GM20000 (cell line): ENCODE measurements at regions not wholly inside any gene's neighbourhood (a gene's known extent, or its start where the extent isn't known, plus 50 kb on each side); places are given as distances from the start of the nearest gene placed in this dataset.
A peak's percentile ranks its signal among the peaks of the same experiment; 100 is the strongest.
"Not testable (repeated sequence)": the region's sequence is repeated elsewhere in the genome, so short reads cannot be mapped to it uniquely, and the experiment has no call there.

Source experiments
- DNase-seq: peaks from one replicate; pipeline ENCODE4 v3.0.0; 2012; ENCODE audit warnings: low spot score
- TF ChIP-seq, protein P1 (sequence below): IDR thresholded peaks from 2 replicates; pipeline ENCODE4 v1.5.1; 2012; ENCODE audit warnings: mild to moderate bottlenecking, control low read depth; ENCODE audit errors: extremely low read depth, missing control alignments

DNA sequence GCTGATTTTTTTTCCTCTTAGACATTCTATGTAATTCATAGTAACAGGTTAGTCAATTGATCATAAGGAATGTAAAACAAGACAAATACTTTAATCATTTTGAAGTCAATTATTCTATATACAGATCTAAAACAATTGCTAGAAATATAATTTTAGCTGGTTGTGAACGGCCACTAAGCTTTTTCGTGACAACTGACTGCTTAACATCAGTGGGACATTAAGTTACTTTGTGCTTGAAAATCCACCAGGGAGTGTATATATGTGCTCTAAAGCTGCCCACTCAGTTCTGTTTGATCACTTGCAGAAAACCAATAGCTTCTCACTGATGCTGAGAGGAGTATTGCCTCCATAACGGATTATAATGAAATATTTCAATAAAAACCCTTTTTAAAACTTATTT, 370.2 kb upstream of the CCNH start:
- TF ChIP-seq, protein P1, sequence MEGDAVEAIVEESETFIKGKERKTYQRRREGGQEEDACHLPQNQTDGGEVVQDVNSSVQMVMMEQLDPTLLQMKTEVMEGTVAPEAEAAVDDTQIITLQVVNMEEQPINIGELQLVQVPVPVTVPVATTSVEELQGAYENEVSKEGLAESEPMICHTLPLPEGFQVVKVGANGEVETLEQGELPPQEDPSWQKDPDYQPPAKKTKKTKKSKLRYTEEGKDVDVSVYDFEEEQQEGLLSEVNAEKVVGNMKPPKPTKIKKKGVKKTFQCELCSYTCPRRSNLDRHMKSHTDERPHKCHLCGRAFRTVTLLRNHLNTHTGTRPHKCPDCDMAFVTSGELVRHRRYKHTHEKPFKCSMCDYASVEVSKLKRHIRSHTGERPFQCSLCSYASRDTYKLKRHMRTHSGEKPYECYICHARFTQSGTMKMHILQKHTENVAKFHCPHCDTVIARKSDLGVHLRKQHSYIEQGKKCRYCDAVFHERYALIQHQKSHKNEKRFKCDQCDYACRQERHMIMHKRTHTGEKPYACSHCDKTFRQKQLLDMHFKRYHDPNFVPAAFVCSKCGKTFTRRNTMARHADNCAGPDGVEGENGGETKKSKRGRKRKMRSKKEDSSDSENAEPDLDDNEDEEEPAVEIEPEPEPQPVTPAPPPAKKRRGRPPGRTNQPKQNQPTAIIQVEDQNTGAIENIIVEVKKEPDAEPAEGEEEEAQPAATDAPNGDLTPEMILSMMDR = no peak
- no peak for DNase-seq

DNA sequence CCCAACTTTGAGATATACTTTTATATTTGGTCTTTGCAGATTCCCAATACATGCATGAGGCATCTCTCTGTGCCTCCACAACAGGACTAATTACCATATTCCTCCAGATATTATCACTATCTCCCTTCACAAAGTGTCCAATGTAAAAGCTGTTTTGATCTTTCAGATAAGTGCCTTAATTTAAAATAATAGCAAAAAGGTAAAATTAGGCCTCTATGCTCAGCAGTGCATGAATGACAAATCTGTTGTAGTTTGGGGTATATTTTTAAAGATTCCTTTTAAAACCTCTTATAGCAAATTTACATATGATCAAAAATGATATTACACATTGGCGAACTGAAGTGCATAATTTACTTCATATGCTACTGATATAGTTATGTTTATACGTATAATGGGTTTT, 369.2 kb upstream of the CCNH start:
- no peak for DNase-seq
- TF ChIP-seq, protein P1 = no peak

DNA sequence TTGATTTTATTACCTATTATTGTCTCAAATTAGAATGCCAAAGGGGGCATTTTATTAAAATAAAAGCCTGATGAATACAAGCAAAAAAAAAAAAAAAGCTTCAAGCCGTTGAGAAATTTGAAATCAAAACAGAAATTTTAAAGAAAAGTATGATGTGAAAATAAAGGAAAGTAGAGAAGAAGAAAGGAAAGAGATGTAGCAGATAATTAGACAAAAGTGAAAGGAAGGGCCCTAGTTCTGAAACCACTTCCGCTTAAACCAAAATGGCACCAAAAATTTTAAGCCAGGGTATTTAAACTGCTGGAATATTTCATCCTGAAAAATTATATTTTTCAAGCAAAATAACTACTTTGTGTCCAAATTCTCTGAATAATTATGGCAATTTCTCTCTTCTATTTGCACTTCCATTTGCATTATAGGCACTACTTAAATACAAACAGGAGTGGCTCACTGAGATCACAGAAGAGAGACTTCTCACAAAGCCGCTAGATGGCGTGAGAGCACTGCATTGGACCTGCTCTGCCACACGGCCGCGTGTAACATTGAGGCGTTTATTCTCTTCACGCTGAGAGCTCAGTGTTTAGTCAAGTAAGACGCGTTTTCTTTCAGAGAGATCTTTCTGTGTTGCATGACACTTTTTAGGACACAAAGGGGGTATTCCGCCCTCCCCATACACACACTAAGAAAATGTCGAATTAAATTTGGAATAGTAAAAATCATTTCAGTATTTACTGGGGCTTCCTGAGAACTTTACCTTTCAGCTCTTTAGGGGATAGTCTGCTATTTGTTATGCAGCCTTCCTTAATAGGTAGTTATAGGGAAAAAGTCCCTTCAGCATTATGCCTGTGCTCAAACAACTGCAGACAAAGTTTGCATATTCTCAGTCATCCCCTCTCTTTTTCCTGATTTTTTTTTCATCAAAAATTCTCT, 368.4 kb upstream of the CCNH start:
- TF ChIP-seq, protein P1 = peak; percentile 70
- DNase-seq = peak; percentile 42

DNA sequence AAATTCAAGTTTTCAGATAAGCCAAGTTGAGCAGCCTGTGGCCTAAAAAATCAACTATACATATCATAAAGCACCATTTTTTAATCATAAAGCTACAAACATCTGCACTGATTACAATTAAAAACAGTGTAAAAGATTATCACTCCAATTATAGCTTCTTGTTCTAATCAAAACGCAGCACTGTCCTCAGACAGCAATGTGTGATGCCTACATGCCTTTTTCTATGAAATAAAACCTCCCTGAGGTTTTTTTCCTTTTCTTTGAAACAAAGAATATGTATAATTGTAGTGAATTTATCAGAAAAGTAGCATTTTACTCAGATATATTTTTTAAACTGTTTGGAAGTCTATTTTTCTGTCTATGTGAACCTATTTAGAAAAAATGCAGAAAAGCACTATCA, 366.1 kb upstream of the CCNH start:
- DNase-seq = no peak
- TF ChIP-seq, protein P1 = no peak

DNA sequence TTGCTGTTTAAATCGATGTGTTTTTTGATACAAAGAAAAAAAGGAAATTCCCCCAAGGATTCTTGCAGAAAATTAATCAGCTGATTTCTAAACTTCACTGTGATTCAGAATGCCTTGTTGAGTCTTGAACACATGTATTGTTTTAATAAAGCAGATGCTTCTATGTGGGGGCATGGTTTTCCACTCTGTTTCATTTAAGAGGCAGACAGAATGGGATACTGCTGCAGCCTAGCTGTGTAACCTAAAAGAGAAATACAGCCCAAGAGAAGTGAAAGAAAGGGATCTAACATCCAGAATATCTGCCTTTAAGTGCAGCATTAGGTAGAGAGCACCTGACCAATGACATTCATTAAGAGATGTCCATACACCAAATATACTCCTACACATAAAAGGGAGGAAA, 365.1 kb upstream of the CCNH start:
- TF ChIP-seq, protein P1 = no peak
- no peak for DNase-seq

DNA sequence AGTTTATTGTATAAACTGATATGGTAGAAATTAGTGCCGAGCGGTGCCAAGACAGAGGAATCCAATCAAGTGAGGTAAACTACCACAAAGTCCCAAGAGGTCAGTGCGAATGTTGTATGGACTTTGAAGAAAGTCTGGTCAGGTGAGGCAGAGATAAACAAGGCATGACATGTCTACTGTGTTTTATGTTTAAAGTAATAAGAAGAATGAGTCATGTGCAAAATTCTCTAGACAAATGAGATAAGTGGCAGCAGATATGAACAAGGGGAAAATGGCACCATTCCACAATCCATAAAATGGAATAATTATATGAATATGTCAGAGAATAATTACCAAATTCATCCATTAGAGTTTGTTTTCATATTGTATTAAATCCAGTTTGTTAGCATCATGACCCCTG, 364.1 kb upstream of the CCNH start:
- TF ChIP-seq, protein P1 = no peak
- no peak for DNase-seq

DNA sequence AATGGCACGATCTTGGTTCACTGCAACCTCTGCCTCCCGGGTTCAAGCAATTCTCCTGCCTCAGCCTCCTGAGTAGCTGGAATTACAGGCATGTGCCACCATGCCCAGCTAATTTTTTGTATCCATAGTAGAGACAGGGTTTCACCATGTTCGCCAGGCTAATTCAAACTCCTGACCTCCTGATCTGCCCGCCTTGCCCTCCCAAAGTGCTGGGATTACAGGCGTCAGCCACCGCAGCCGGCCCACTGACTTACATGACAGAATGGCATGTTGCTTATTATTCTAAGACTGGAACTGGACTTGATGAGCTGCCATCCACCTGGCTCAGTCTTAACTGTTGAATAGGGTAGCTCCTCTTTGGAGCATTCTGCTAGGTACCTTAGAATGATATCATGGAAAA, 363.6 kb upstream of the CCNH start:
- not testable (repeated sequence) for DNase-seq

DNA sequence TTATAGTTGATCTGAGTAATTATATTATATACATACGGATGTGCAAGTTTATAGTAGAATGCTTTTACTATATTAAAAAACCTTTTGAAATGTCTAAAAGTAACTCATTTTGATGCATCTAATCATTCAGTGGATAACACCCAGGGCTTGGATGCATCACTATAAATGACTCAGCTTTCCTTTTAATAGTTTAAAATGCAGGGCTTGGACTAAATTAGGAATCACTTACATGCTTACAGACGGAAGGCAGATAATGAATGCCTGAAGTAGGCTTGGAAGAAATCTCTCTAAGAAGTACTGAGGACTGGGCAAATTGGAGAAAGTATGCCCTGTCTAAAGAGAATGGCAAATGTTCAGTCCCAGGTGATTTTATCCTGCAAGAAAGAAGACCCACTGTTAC, 362.5 kb upstream of the CCNH start:
- TF ChIP-seq, protein P1 = no peak
- no peak for DNase-seq
